ENCODE measurements at regions not wholly inside any gene's neighbourhood (a gene's known extent, or its start where the extent isn't known, plus 50 kb on each side); places are given as distances from the start of the nearest gene placed in this dataset.

DNA sequence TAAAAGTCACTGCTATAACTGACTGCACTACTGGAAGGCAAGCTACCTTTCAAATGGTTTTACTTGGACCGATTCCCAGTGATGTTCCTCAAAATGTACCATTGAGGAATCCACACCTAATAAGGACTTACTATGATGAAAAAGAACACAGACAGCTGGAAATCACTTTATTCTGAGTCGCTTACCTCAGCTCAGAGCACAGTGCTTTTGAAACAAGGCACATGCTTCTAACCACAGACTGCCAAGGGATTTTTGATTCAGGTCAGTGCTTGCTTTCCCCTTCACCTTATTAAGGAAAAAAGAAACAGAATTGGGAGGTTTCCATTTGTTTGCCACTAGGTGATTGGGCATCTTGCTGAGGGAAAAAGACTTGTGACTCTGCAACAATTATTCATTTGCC is 707.5 kb upstream of the FSHR start:
- Histone ChIP-seq H3K27ac (no peak overlapping the region), H3K27me3 (ENCODE audit: insufficient read depth, low read depth) (no peaks in the 10 kb centered on the region), H2AFZ (ENCODE audit: low read depth) (no peak overlapping the region), H3K4me3 (IDR thresholded peaks at IDR 0.05; ENCODE audit: insufficient read depth, low read depth, low read length) (no peak overlapping the region), H3K79me2 (ENCODE audit: insufficient read depth, low read depth) (no peaks in the 10 kb centered on the region), H3K4me2 (no peak overlapping the region), H3K36me3 (ENCODE audit: insufficient read depth) (no peaks in the 10 kb centered on the region), H4K20me1 (ENCODE audit: insufficient read depth) (no peaks in the 10 kb centered on the region), H3K9ac (no peak overlapping the region), H3K4me1 (ENCODE audit: low read depth, poor library complexity, severe bottlenecking) (no peaks in the 10 kb centered on the region)
- TF ChIP-seq, protein P1, sequence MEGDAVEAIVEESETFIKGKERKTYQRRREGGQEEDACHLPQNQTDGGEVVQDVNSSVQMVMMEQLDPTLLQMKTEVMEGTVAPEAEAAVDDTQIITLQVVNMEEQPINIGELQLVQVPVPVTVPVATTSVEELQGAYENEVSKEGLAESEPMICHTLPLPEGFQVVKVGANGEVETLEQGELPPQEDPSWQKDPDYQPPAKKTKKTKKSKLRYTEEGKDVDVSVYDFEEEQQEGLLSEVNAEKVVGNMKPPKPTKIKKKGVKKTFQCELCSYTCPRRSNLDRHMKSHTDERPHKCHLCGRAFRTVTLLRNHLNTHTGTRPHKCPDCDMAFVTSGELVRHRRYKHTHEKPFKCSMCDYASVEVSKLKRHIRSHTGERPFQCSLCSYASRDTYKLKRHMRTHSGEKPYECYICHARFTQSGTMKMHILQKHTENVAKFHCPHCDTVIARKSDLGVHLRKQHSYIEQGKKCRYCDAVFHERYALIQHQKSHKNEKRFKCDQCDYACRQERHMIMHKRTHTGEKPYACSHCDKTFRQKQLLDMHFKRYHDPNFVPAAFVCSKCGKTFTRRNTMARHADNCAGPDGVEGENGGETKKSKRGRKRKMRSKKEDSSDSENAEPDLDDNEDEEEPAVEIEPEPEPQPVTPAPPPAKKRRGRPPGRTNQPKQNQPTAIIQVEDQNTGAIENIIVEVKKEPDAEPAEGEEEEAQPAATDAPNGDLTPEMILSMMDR (conservative IDR thresholded peaks at IDR 0.05; ENCODE audit: low read depth, low read length) = no peak

DNA sequence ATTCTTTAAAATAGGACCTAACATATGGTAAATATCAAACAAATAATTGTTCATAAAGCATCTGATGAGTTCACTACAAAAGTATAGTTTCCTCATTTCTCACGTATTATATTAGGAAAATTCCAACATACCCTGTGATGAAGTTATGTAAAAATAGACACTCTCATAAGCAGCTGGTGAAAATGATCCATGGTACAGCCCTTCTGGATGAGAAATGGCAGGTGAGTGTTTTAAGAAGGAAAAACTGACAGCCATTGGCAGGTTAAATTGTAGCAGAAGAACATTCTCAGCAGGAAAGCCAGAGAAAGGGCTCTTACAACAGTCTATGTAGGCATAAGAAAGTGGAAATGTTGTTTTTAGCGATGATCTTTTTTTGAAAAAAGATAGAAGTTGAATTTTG is 706.5 kb upstream of the FSHR start:
- H4K20me1 ChIP-seq (ENCODE audit: insufficient read depth) = no peaks in the 10 kb centered on the region
- H2AFZ ChIP-seq (ENCODE audit: low read depth) = no peak overlapping the region
- no peaks in the 10 kb centered on the region for H3K79me2 ChIP-seq (ENCODE audit: insufficient read depth, low read depth)
- no peaks in the 10 kb centered on the region for H3K4me1 ChIP-seq (ENCODE audit: low read depth, poor library complexity, severe bottlenecking)
- no peak overlapping the region for H3K4me2 ChIP-seq
- no peak overlapping the region for H3K9ac ChIP-seq
- TF ChIP-seq, protein P1 (conservative IDR thresholded peaks at IDR 0.05; ENCODE audit: low read depth, low read length) = no peak
- no peak overlapping the region for H3K4me3 ChIP-seq (IDR thresholded peaks at IDR 0.05; ENCODE audit: insufficient read depth, low read depth, low read length)
- H3K27me3 ChIP-seq (ENCODE audit: insufficient read depth, low read depth) = no peaks in the 10 kb centered on the region
- no peak overlapping the region for H3K27ac ChIP-seq
- H3K36me3 ChIP-seq (ENCODE audit: insufficient read depth) = no peaks in the 10 kb centered on the region

DNA sequence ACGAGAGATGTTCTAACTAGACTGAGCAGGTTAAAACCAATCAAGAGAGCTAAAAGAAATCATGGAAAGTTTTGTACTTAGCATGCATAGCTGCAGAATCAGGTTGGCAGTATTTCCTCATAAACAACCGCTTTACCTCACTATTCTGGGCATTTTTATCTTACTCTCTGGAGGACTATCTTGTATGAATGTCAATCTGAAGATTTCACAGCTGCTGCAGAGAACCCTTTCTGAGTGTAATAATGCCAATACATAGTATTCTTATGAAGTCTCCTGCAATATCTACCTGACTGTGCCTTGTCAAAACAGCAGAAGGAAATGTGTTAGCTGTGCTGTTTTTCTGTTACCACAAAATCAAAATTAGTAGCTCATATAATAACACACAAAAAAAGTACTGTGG is 705.9 kb upstream of the FSHR start:
- no peak overlapping the region for H3K4me2 ChIP-seq
- H3K79me2 ChIP-seq (ENCODE audit: insufficient read depth, low read depth) = no peaks in the 10 kb centered on the region
- H3K4me1 ChIP-seq (ENCODE audit: low read depth, poor library complexity, severe bottlenecking) = no peaks in the 10 kb centered on the region
- no peak overlapping the region for H2AFZ ChIP-seq (ENCODE audit: low read depth)
- no peaks in the 10 kb centered on the region for H3K36me3 ChIP-seq (ENCODE audit: insufficient read depth)
- no peaks in the 10 kb centered on the region for H3K27me3 ChIP-seq (ENCODE audit: insufficient read depth, low read depth)
- TF ChIP-seq, protein P1 (conservative IDR thresholded peaks at IDR 0.05; ENCODE audit: low read depth, low read length) = no peak
- H3K27ac ChIP-seq = no peak overlapping the region
- no peaks in the 10 kb centered on the region for H4K20me1 ChIP-seq (ENCODE audit: insufficient read depth)
- no peak overlapping the region for H3K9ac ChIP-seq
- H3K4me3 ChIP-seq (IDR thresholded peaks at IDR 0.05; ENCODE audit: insufficient read depth, low read depth, low read length) = no peak overlapping the region

DNA sequence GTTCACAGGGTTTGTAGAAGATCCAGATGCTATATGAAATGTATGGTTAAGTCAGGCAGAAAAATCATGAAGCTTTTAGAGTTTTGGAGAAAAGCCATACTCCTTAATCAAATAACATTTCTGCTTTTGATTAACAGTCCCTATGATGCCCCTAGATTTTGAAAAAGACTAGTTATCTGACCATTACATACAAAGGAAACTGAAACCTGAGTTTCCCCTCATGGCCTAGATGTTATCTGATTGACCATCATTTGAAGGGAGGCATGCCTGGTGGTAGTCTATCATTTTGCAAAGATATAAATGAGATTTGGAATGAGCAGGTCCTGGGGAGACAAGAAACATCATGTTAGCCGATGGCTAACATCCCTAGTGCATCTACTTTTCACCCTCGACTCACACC is 704.3 kb upstream of the FSHR start:
- Histone ChIP-seq H3K36me3 (ENCODE audit: insufficient read depth) (no peaks in the 10 kb centered on the region), H3K4me2 (no peak overlapping the region), H3K4me3 (IDR thresholded peaks at IDR 0.05; ENCODE audit: insufficient read depth, low read depth, low read length) (no peak overlapping the region), H3K4me1 (ENCODE audit: low read depth, poor library complexity, severe bottlenecking) (no peaks in the 10 kb centered on the region), H2AFZ (ENCODE audit: low read depth) (no peak overlapping the region), H3K27ac (no peak overlapping the region), H3K27me3 (ENCODE audit: insufficient read depth, low read depth) (no peaks in the 10 kb centered on the region), H3K9ac (no peak overlapping the region), H4K20me1 (ENCODE audit: insufficient read depth) (no peaks in the 10 kb centered on the region), H3K79me2 (ENCODE audit: insufficient read depth, low read depth) (no peaks in the 10 kb centered on the region)
- TF ChIP-seq, protein P1 (conservative IDR thresholded peaks at IDR 0.05; ENCODE audit: low read depth, low read length) = no peak

DNA sequence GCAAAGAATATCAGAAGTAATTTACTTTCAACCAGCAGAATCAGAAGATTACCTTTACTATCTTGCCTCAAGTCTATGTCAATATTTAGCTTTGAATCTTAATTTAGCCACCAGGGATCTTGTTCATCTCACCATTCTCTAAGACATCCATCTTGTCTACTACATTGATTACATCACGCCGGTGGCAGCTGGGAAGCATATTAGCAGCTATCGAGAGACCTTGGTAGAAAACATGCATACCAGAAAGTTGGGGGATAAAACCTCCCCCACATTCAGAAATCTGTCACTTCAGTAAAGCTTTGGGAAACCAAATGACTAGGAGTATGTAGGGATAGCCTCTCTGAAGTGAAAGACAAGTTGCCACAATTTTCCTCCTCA is 703.8 kb upstream of the FSHR start:
- H3K4me1 ChIP-seq (ENCODE audit: low read depth, poor library complexity, severe bottlenecking) = no peaks in the 10 kb centered on the region
- H3K79me2 ChIP-seq (ENCODE audit: insufficient read depth, low read depth) = no peaks in the 10 kb centered on the region
- H4K20me1 ChIP-seq (ENCODE audit: insufficient read depth) = no peaks in the 10 kb centered on the region
- H3K36me3 ChIP-seq (ENCODE audit: insufficient read depth) = no peaks in the 10 kb centered on the region
- TF ChIP-seq, protein P1 (conservative IDR thresholded peaks at IDR 0.05; ENCODE audit: low read depth, low read length) = no peak
- H3K4me3 ChIP-seq (IDR thresholded peaks at IDR 0.05; ENCODE audit: insufficient read depth, low read depth, low read length) = no peak overlapping the region
- H3K9ac ChIP-seq = no peak overlapping the region
- no peak overlapping the region for H2AFZ ChIP-seq (ENCODE audit: low read depth)
- H3K27ac ChIP-seq = no peak overlapping the region
- no peak overlapping the region for H3K4me2 ChIP-seq
- H3K27me3 ChIP-seq (ENCODE audit: insufficient read depth, low read depth) = no peaks in the 10 kb centered on the region

All from KMS-11 (cell line).